ENCODE measurements at regions not wholly inside any gene's neighbourhood (a gene's known extent, or its start where the extent isn't known, plus 50 kb on each side); places are given as distances from the start of the nearest gene placed in this dataset.

DNA sequence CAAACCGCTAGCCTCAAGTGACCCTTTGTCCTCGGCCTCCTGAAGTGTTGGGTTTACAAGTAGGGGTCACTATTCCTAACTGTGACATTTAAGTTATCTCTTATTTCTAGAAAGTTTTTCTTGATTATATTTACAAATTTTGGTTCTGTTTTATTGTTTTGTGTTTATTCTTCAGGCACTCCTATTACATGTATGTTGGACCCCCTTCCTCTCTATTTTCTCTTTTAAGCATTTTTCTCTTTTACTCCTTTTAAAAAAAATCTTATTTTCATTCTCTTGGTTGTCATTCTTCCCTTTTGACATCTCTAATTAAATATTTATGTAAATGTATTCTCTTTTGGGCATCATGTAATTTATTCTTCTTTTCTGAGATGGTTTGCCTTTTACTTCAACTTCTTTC, 50.4 kb upstream of the MAP3K7 start:
- intact Hi-C loops (cut with micrococcal nuclease; ENCODE audit: unreplicated experiment) = no loop called here
- POLR2A ChIA-PET (ENCODE audit: low non-redundant PET) = no interaction called here
- Histone ChIP-seq H3K27me3 (replicated peaks; ENCODE audit: insufficient read depth, low read depth, low read length, poor library complexity) (no peaks in the 10 kb centered on the region), H3K4me3 (ENCODE audit: low read depth, low read length, poor library complexity, severe bottlenecking) (no peak overlapping the region), H3K9me3 (ENCODE audit: low read depth, low read length, poor library complexity, severe bottlenecking) (peaks cover 12% of the 10 kb centered on the region), H3K4me1 (ENCODE audit: insufficient read depth, low read length, poor library complexity, severe bottlenecking) (no peaks in the 10 kb centered on the region), H3K27ac (ENCODE audit: low read depth, low read length, poor library complexity, severe bottlenecking) (no peak overlapping the region), H3K36me3 (ENCODE audit: insufficient read depth, low read length, poor library complexity, severe bottlenecking) (no peaks in the 10 kb centered on the region)
- no peak for DNase-seq (ENCODE audit: low spot score)
- BruUV-seq (replicated peaks) = no TSS peak
- CTCF ChIA-PET = no interaction called here
- TF ChIP-seq, protein P1, sequence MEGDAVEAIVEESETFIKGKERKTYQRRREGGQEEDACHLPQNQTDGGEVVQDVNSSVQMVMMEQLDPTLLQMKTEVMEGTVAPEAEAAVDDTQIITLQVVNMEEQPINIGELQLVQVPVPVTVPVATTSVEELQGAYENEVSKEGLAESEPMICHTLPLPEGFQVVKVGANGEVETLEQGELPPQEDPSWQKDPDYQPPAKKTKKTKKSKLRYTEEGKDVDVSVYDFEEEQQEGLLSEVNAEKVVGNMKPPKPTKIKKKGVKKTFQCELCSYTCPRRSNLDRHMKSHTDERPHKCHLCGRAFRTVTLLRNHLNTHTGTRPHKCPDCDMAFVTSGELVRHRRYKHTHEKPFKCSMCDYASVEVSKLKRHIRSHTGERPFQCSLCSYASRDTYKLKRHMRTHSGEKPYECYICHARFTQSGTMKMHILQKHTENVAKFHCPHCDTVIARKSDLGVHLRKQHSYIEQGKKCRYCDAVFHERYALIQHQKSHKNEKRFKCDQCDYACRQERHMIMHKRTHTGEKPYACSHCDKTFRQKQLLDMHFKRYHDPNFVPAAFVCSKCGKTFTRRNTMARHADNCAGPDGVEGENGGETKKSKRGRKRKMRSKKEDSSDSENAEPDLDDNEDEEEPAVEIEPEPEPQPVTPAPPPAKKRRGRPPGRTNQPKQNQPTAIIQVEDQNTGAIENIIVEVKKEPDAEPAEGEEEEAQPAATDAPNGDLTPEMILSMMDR (conservative IDR thresholded peaks at IDR 0.05; ENCODE audit: low read depth, low read length) = no peak
- no peak for TF ChIP-seq EZH2 (IDR thresholded peaks at IDR 0.05; ENCODE audit: borderline replicate concordance, low read depth, low read length, poor library complexity, severe bottlenecking)

Small RNA genes lying in the stretch of these regions (microRNA-seq; reads per million reads assigned to microRNA genes)
- gene MIR4643 = 1.1 reads per million

Data from A673 (cell line).